Tibial nerve (tissue), 4 donors: ENCODE measurements at regions not wholly inside any gene's neighbourhood (a gene's known extent, or its start where the extent isn't known, plus 50 kb on each side); places are given as distances from the start of the nearest gene placed in this dataset.

Experiments used
- EP300 ChIP-seq, 2 donors: sonication (generic); formaldehyde crosslinking; IDR thresholded peaks; one replicate each; pipeline ENCODE4 v1.6.1; 2017; ENCODE audit warnings: antibody characterized with exemption in 2 of 2, mild to moderate bottlenecking in 1 of 2
- TF ChIP-seq, protein P1 (sequence below), 5 experiments: fragments of 200-600 bp in 3 of 5; fragments of 450-650 bp in 2 of 5; sonication (generic) in 3 of 5; IDR thresholded peaks; one replicate each; pipeline ENCODE4 v1.5.1; 2016 to 2019; ENCODE audit warnings: antibody characterized with exemption in 5 of 5, mild to moderate bottlenecking in 3 of 5, moderate library complexity in 2 of 5

GRCh38 chr1:222046684-222047263 lies 304.9 kb upstream of the DUSP10 start:
- TF ChIP-seq, protein P1, sequence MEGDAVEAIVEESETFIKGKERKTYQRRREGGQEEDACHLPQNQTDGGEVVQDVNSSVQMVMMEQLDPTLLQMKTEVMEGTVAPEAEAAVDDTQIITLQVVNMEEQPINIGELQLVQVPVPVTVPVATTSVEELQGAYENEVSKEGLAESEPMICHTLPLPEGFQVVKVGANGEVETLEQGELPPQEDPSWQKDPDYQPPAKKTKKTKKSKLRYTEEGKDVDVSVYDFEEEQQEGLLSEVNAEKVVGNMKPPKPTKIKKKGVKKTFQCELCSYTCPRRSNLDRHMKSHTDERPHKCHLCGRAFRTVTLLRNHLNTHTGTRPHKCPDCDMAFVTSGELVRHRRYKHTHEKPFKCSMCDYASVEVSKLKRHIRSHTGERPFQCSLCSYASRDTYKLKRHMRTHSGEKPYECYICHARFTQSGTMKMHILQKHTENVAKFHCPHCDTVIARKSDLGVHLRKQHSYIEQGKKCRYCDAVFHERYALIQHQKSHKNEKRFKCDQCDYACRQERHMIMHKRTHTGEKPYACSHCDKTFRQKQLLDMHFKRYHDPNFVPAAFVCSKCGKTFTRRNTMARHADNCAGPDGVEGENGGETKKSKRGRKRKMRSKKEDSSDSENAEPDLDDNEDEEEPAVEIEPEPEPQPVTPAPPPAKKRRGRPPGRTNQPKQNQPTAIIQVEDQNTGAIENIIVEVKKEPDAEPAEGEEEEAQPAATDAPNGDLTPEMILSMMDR (IDR thresholded peaks at IDR 0.05): no peak
- no peak for TF ChIP-seq EP300 (IDR thresholded peaks at IDR 0.05)
